K562 (cell line): ENCODE measurements at regions not wholly inside any gene's neighbourhood (a gene's known extent, or its start where the extent isn't known, plus 50 kb on each side); places are given as distances from the start of the nearest gene placed in this dataset.
A peak's percentile ranks its signal among the peaks of the same experiment; 100 is the strongest.

ENCODE experiments used
- EWSR1 ChIP-seq: fragments of 450-650 bp; IDR thresholded peaks from 2 replicates; pipeline ENCODE4 v1.6.1; 2018; ENCODE audit warnings: borderline replicate concordance, mild to moderate bottlenecking, low read depth, moderate library complexity; ENCODE audit not compliant: partially characterized antibody
- KLF6 ChIP-seq: fragments of 250-450 bp; sonication (Bioruptor Pico); IDR thresholded peaks from 2 replicates; pipeline ENCODE4 v1.4.0; 2020; ENCODE audit warnings: mild to moderate bottlenecking, moderate library complexity, borderline replicate concordance
- MYBL2 ChIP-seq, 2 experiments: fragments of 450-650 bp in 1 of 2; sonication (generic) in 1 of 2; formaldehyde crosslinking in 1 of 2; IDR thresholded peaks; 2 replicates each; pipeline versions ENCODE4 v1.6.1 to v1.8.1; 2017 to 2022; ENCODE audit warnings: borderline replicate concordance in 1 of 2, inconsistent platforms in 1 of 2, low read depth in 1 of 2, mild to moderate bottlenecking in 1 of 2, missing genetic modification reagents in 1 of 2, moderate library complexity in 1 of 2
- PTBP1 ChIP-seq: fragments of 200-400 bp; formaldehyde crosslinking; IDR thresholded peaks from 2 replicates; pipeline ENCODE4 v1.6.1; 2017; ENCODE audit warnings: low read depth, low read length
- SMARCA4 ChIP-seq: fragments of 450-650 bp; IDR thresholded peaks from 2 replicates; pipeline ENCODE4 v1.6.1; 2016
- SRSF1 ChIP-seq: fragments of 200-400 bp; formaldehyde crosslinking; IDR thresholded peaks from 2 replicates; pipeline ENCODE4 v1.6.1; 2017; ENCODE audit warnings: mild to moderate bottlenecking, low read depth, low read length, moderate library complexity
- TCF7L2 ChIP-seq: fragments of 150-350 bp; IDR thresholded peaks from 2 replicates; pipeline ENCODE4 v1.6.1; 2016; ENCODE audit warnings: low read depth, mild to moderate bottlenecking, low read length, moderate library complexity
- TFAM ChIP-seq: fragments of 250-450 bp; sonication (Bioruptor Pico); conservative IDR thresholded peaks from 2 replicates; pipeline ENCODE4 v1.5.0; 2021; ENCODE audit warnings: mild to moderate bottlenecking, moderate library complexity
- TRIM24 ChIP-seq, 2 experiments: fragments of 450-650 bp; IDR thresholded peaks; 2 replicates each; pipeline ENCODE4 v1.6.1; 2016
- ZNF140 ChIP-seq: fragments of 250-450 bp; sonication (Bioruptor Pico); IDR thresholded peaks from 2 replicates; pipeline ENCODE4 v1.8.0; 2021; ENCODE audit warnings: moderate library complexity, mild to moderate bottlenecking, inconsistent platforms
- ZNF431 ChIP-seq: sonication (generic); formaldehyde crosslinking; IDR thresholded peaks from 2 replicates; pipeline ENCODE4 v1.8.0; 2022; ENCODE audit warnings: mild to moderate bottlenecking, missing genetic modification reagents
- TF ChIP-seq, protein P1 (sequence below): fragments of 450-650 bp; formaldehyde crosslinking; IDR thresholded peaks from 2 replicates; pipeline ENCODE4 v1.4.0; 2020; ENCODE audit warnings: mild to moderate bottlenecking, moderate library complexity
- TF ChIP-seq, protein P2 (sequence below): conservative IDR thresholded peaks from 2 replicates; pipeline ENCODE4 v1.6.1; 2011; ENCODE audit warnings: low read depth, mild to moderate bottlenecking, low read length; ENCODE audit not compliant: control insufficient read depth
- TF ChIP-seq, protein P3 (sequence below): fragments of 450-650 bp; IDR thresholded peaks from 2 replicates; pipeline ENCODE4 v1.7.0; 2016; ENCODE audit warnings: borderline replicate concordance
- TF ChIP-seq, protein P4 (sequence below): fragments of 450-650 bp; IDR thresholded peaks from 2 replicates; pipeline ENCODE4 v1.6.1; 2017; ENCODE audit warnings: antibody characterized with exemption, mild to moderate bottlenecking
- TF ChIP-seq, protein P5 (sequence below), 2 experiments: fragments of 250-450 bp in 1 of 2; fragments of 450-650 bp in 1 of 2; sonication (Bioruptor Pico) in 1 of 2; IDR thresholded peaks; 2 replicates each; pipeline versions ENCODE4 v1.6.1 to v1.8.0; 2016 to 2021; ENCODE audit warnings: mild to moderate bottlenecking in 2 of 2, moderate library complexity in 2 of 2, missing compliant biosample characterization in 1 of 2, missing genetic modification characterization in 1 of 2
- TF ChIP-seq, protein P6 (sequence below): fragments of 450-650 bp; IDR thresholded peaks from 2 replicates; pipeline ENCODE4 v1.6.1; 2017; ENCODE audit warnings: mild to moderate bottlenecking, moderate library complexity

DNA sequence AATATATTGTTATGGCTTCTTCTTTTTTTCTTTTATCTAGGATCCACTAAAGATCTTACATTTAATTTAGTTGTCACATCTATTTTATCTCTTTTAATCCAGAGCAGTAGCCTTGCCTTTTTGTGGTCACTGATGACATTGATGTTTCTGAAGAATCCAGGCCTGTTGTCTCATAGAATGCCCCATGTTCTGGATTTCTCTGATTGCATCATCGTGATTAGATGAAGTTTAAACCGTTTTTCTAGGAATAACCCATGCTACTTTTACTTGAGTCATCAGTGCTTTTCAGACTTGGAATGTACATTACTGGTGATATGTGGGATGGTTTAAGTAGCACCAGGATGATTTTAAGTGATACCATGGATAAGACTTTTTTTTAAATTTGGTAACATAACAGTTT, 106.4 kb upstream of the CES5A start (continued):
- TF ChIP-seq, protein P1, sequence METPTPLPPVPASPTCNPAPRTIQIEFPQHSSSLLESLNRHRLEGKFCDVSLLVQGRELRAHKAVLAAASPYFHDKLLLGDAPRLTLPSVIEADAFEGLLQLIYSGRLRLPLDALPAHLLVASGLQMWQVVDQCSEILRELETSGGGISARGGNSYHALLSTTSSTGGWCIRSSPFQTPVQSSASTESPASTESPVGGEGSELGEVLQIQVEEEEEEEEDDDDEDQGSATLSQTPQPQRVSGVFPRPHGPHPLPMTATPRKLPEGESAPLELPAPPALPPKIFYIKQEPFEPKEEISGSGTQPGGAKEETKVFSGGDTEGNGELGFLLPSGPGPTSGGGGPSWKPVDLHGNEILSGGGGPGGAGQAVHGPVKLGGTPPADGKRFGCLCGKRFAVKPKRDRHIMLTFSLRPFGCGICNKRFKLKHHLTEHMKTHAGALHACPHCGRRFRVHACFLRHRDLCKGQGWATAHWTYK = no peak
- TF ChIP-seq, protein P2, sequence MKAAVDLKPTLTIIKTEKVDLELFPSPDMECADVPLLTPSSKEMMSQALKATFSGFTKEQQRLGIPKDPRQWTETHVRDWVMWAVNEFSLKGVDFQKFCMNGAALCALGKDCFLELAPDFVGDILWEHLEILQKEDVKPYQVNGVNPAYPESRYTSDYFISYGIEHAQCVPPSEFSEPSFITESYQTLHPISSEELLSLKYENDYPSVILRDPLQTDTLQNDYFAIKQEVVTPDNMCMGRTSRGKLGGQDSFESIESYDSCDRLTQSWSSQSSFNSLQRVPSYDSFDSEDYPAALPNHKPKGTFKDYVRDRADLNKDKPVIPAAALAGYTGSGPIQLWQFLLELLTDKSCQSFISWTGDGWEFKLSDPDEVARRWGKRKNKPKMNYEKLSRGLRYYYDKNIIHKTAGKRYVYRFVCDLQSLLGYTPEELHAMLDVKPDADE = no peak
- no peak for TF ChIP-seq ZNF140 (CRISPR knock-in tag)
- peak; percentile 30; the same call in 1 of the 2 replicates for TF ChIP-seq KLF6 (CRISPR knock-in tag)
- TF ChIP-seq PTBP1 = no peak
- TF ChIP-seq EWSR1 = no peak
- TF ChIP-seq, protein P3, sequence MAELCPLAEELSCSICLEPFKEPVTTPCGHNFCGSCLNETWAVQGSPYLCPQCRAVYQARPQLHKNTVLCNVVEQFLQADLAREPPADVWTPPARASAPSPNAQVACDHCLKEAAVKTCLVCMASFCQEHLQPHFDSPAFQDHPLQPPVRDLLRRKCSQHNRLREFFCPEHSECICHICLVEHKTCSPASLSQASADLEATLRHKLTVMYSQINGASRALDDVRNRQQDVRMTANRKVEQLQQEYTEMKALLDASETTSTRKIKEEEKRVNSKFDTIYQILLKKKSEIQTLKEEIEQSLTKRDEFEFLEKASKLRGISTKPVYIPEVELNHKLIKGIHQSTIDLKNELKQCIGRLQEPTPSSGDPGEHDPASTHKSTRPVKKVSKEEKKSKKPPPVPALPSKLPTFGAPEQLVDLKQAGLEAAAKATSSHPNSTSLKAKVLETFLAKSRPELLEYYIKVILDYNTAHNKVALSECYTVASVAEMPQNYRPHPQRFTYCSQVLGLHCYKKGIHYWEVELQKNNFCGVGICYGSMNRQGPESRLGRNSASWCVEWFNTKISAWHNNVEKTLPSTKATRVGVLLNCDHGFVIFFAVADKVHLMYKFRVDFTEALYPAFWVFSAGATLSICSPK = no peak
- no peak for TF ChIP-seq ZNF431 (CRISPR knock-in tag)
- peak in 1 of 2 experiments; percentile 75; a peak in 1 of 4 replicates for TF ChIP-seq TRIM24 (IDR thresholded peaks at IDR 0.05)
- peak; percentile 80; the same call in 1 of the 2 replicates for TF ChIP-seq SMARCA4
- TF ChIP-seq TCF7L2 = no peak
- no peak for TF ChIP-seq MYBL2 (IDR thresholded peaks at IDR 0.05; ENCODE audit: low read depth)
- no peak for TF ChIP-seq MYBL2 (CRISPR knock-in tag; IDR thresholded peaks at IDR 0.05; ENCODE audit: borderline replicate concordance)
- TF ChIP-seq, protein P4, sequence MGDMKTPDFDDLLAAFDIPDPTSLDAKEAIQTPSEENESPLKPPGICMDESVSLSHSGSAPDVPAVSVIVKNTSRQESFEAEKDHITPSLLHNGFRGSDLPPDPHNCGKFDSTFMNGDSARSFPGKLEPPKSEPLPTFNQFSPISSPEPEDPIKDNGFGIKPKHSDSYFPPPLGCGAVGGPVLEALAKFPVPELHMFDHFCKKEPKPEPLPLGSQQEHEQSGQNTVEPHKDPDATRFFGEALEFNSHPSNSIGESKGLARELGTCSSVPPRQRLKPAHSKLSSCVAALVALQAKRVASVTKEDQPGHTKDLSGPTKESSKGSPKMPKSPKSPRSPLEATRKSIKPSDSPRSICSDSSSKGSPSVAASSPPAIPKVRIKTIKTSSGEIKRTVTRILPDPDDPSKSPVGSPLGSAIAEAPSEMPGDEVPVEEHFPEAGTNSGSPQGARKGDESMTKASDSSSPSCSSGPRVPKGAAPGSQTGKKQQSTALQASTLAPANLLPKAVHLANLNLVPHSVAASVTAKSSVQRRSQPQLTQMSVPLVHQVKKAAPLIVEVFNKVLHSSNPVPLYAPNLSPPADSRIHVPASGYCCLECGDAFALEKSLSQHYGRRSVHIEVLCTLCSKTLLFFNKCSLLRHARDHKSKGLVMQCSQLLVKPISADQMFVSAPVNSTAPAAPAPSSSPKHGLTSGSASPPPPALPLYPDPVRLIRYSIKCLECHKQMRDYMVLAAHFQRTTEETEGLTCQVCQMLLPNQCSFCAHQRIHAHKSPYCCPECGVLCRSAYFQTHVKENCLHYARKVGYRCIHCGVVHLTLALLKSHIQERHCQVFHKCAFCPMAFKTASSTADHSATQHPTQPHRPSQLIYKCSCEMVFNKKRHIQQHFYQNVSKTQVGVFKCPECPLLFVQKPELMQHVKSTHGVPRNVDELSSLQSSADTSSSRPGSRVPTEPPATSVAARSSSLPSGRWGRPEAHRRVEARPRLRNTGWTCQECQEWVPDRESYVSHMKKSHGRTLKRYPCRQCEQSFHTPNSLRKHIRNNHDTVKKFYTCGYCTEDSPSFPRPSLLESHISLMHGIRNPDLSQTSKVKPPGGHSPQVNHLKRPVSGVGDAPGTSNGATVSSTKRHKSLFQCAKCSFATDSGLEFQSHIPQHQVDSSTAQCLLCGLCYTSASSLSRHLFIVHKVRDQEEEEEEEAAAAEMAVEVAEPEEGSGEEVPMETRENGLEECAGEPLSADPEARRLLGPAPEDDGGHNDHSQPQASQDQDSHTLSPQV = no peak
- TF ChIP-seq, protein P5, sequence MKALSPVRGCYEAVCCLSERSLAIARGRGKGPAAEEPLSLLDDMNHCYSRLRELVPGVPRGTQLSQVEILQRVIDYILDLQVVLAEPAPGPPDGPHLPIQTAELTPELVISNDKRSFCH (CRISPR knock-in tag; IDR thresholded peaks at IDR 0.05) = no peak
- TF ChIP-seq, protein P5 (tag; IDR thresholded peaks at IDR 0.05) = no peak
- no peak for TF ChIP-seq SRSF1
- TF ChIP-seq TFAM (CRISPR knock-in tag) = no peak
- TF ChIP-seq, protein P6, sequence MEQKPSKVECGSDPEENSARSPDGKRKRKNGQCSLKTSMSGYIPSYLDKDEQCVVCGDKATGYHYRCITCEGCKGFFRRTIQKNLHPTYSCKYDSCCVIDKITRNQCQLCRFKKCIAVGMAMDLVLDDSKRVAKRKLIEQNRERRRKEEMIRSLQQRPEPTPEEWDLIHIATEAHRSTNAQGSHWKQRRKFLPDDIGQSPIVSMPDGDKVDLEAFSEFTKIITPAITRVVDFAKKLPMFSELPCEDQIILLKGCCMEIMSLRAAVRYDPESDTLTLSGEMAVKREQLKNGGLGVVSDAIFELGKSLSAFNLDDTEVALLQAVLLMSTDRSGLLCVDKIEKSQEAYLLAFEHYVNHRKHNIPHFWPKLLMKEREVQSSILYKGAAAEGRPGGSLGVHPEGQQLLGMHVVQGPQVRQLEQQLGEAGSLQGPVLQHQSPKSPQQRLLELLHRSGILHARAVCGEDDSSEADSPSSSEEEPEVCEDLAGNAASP = no peak
